H1 (cell line): ENCODE measurements at regions not wholly inside any gene's neighbourhood (a gene's known extent, or its start where the extent isn't known, plus 50 kb on each side); places are given as distances from the start of the nearest gene placed in this dataset.

Experiments used
- CTCF ChIA-PET: fragments of 300-600 bp; sonication (Branson Sonifier 250); formaldehyde crosslinking; loops from one replicate; lab custom pipeline; 2021; ENCODE audit not compliant: partially characterized antibody; lab: Charles Lee
- POLR2A ChIA-PET: fragments of 300-600 bp; sonication (Branson Sonifier 250); formaldehyde crosslinking; loops from one replicate; lab custom pipeline; 2021; ENCODE audit warnings: inconsistent platforms; ENCODE audit not compliant: partially characterized antibody; lab: Charles Lee
- DNase-seq, 2 experiments: peaks; one replicate each; pipeline versions ENCODE4 v3.0.0 to v3.0.0-alpha.2; 2010 to 2022; ENCODE audit warnings: low spot score in 2 of 2, low read depth in 1 of 2, mixed read lengths in 1 of 2
- FAIRE-seq: peaks from 2 replicates; lab custom pipeline; 2011; peaks lifted over from hg19 to GRCh38; lab: Jason Lieb, UNC
- H2AFZ ChIP-seq: 2 replicates; pipeline ENCODE4 v1.8.1; 2012; ENCODE audit warnings: low read length, inconsistent platforms
- H2AK5ac ChIP-seq: 2 replicates; pipeline ENCODE4 v1.6.1; 2013; ENCODE audit warnings: low read depth, low read length
- H2BK120ac ChIP-seq: replicated peaks from 2 replicates; pipeline ENCODE3; 2013; ENCODE audit warnings: low read depth, low read length, inconsistent platforms
- H2BK12ac ChIP-seq: 2 replicates; pipeline ENCODE4 v1.6.1; 2013; ENCODE audit warnings: low read depth, low read length
- H2BK15ac ChIP-seq: 2 replicates; pipeline ENCODE4 v1.6.1; 2013; ENCODE audit warnings: low read length
- H2BK20ac ChIP-seq: 2 replicates; pipeline ENCODE4 v1.6.1; 2013; ENCODE audit warnings: low read length
- H2BK5ac ChIP-seq: 2 replicates; pipeline ENCODE4 v1.6.1; 2013; ENCODE audit warnings: low read depth, low read length
- H3K14ac ChIP-seq: 2 replicates; pipeline ENCODE4 v1.6.1; 2013; ENCODE audit warnings: inconsistent platforms; ENCODE audit not compliant: insufficient read length
- H3K18ac ChIP-seq: 2 replicates; pipeline ENCODE4 v1.6.1; 2013; ENCODE audit warnings: low read length; ENCODE audit errors: extremely low read depth
- H3K23ac ChIP-seq: 2 replicates; pipeline ENCODE4 v1.6.1; 2013; ENCODE audit warnings: inconsistent platforms; ENCODE audit not compliant: insufficient read length
- H3K23me2 ChIP-seq: 2 replicates; pipeline ENCODE4 v1.6.1; 2013; ENCODE audit warnings: low read depth, low read length
- H3K27ac ChIP-seq: 2 replicates; pipeline ENCODE4 v1.6.1; 2011; ENCODE audit warnings: low read depth, low read length, inconsistent platforms
- H3K27me3 ChIP-seq, 4 experiments: replicated peaks in 1 of 4; 1 replicate in 1 of 4; 2 replicates in 3 of 4; pipeline versions ENCODE4 v1.6.1 to v1.8.1; 2011 to 2013; ENCODE audit warnings: low read length in 3 of 4, mild to moderate bottlenecking in 3 of 4, inconsistent platforms in 2 of 4, mixed read lengths in 2 of 4, moderate library complexity in 1 of 4; ENCODE audit not compliant: control insufficient read depth in 3 of 4, insufficient read depth in 3 of 4; ENCODE audit errors: extremely low read depth in 1 of 4
- H3K36me3 ChIP-seq, 4 experiments: 2 replicates each; pipeline versions ENCODE4 v1.6.1 to v1.8.1; 2011 to 2013; ENCODE audit warnings: mild to moderate bottlenecking in 4 of 4, low read length in 3 of 4, moderate library complexity in 2 of 4, control low read depth in 1 of 4, inconsistent platforms in 1 of 4; ENCODE audit not compliant: insufficient read depth in 4 of 4, control insufficient read depth in 2 of 4
- H3K4ac ChIP-seq: replicated peaks from 2 replicates; pipeline ENCODE3; 2013; ENCODE audit warnings: low read length, low read depth, mixed read lengths, inconsistent platforms; ENCODE audit not compliant: insufficient read length
- H3K4me1 ChIP-seq, 4 experiments: replicated peaks in 1 of 4; 1 replicate in 1 of 4; 2 replicates in 3 of 4; pipeline versions ENCODE4 v1.6.1 to v1.8.1; 2011 to 2013; ENCODE audit warnings: low read length in 3 of 4, inconsistent platforms in 2 of 4, mixed read lengths in 1 of 4; ENCODE audit not compliant: insufficient read depth in 4 of 4, control insufficient read depth in 3 of 4
- H3K4me2 ChIP-seq, 2 experiments: 2 replicates each; pipeline versions ENCODE4 v1.6.1 to v1.8.1; 2011 to 2013; ENCODE audit warnings: low read depth in 2 of 2, low read length in 2 of 2, control low read depth in 1 of 2, inconsistent platforms in 1 of 2, mild to moderate bottlenecking in 1 of 2; ENCODE audit not compliant: insufficient read depth in 1 of 2
- H3K4me3 ChIP-seq, 4 experiments: fragments of 200-600, 300-600 bp in 1 of 4; sonication (generic), shearing (Covaris generic), sonication (Bioruptor Twin) in 1 of 4; 2 replicates each; pipeline versions ENCODE4 v1.5.1 to v1.8.1; 2011 to 2016; ENCODE audit warnings: low read length in 4 of 4, low read depth in 3 of 4, control low read depth in 2 of 4, inconsistent platforms in 2 of 4, mild to moderate bottlenecking in 2 of 4, mixed read lengths in 1 of 4, moderate library complexity in 1 of 4; ENCODE audit not compliant: insufficient read depth in 2 of 4; ENCODE audit errors: extremely low read depth in 1 of 4
- H3K56ac ChIP-seq: replicated peaks from 2 replicates; pipeline ENCODE3; 2013; ENCODE audit warnings: low read depth, mild to moderate bottlenecking, mixed read lengths, low read length, inconsistent platforms; ENCODE audit not compliant: insufficient read length
- H3K79me1 ChIP-seq: 2 replicates; pipeline ENCODE4 v1.6.1; 2013; ENCODE audit warnings: low read depth, low read length, control low read depth
- H3K79me2 ChIP-seq, 2 experiments: 2 replicates each; pipeline versions ENCODE4 v1.6.1 to v1.8.1; 2012 to 2013; ENCODE audit warnings: low read length in 2 of 2, mild to moderate bottlenecking in 2 of 2, inconsistent platforms in 1 of 2; ENCODE audit not compliant: insufficient read depth in 2 of 2, control insufficient read depth in 1 of 2
- H3K9ac ChIP-seq, 4 experiments: replicated peaks in 1 of 4; 1 replicate in 1 of 4; 2 replicates in 3 of 4; pipeline versions ENCODE4 v1.6.1 to v1.8.1; 2011 to 2013; ENCODE audit warnings: low read depth in 3 of 4, low read length in 3 of 4, control low read depth in 2 of 4, mild to moderate bottlenecking in 2 of 4, moderate library complexity in 2 of 4, inconsistent platforms in 1 of 4; ENCODE audit errors: extremely low read depth in 1 of 4
- H3K9me3 ChIP-seq, 2 experiments: 2 replicates each; pipeline versions ENCODE4 v1.6.1 to v1.8.1; 2012 to 2013; ENCODE audit warnings: mild to moderate bottlenecking in 2 of 2, moderate library complexity in 2 of 2, control low read depth in 1 of 2, inconsistent platforms in 1 of 2, low read depth in 1 of 2, low read length in 1 of 2, mixed read lengths in 1 of 2; ENCODE audit not compliant: insufficient read depth in 2 of 2
- H4K20me1 ChIP-seq, 2 experiments: replicated peaks in 1 of 2; 2 replicates each; pipeline versions ENCODE3 to v1.8.1; 2011 to 2013; ENCODE audit warnings: inconsistent platforms in 2 of 2, low read length in 2 of 2, mild to moderate bottlenecking in 1 of 2; ENCODE audit not compliant: insufficient read depth in 2 of 2, control insufficient read depth in 1 of 2
- H4K5ac ChIP-seq: 2 replicates; pipeline ENCODE4 v1.6.1; 2013; ENCODE audit warnings: low read length, low read depth, mixed read lengths, inconsistent platforms; ENCODE audit not compliant: insufficient read length
- H4K8ac ChIP-seq: 2 replicates; pipeline ENCODE4 v1.8.0; 2013; ENCODE audit warnings: mild to moderate bottlenecking, moderate library complexity, low read length, inconsistent platforms; ENCODE audit not compliant: insufficient read depth; ENCODE audit errors: extremely low read depth
- H4K91ac ChIP-seq: replicated peaks from 2 replicates; pipeline ENCODE3; 2013; ENCODE audit warnings: low read length, mixed read lengths, inconsistent platforms; ENCODE audit not compliant: insufficient read length
- BCL11A ChIP-seq, 2 experiments: IDR thresholded peaks; one replicate each; pipeline ENCODE4 v1.6.1; 2011; ENCODE audit warnings: low read depth in 2 of 2, low read length in 2 of 2, mild to moderate bottlenecking in 2 of 2
- CHD1 ChIP-seq: IDR thresholded peaks from 2 replicates; pipeline ENCODE4 v1.6.1; 2012; ENCODE audit warnings: low read depth, low read length, improper control_type of control experiment
- CTBP2 ChIP-seq: IDR thresholded peaks from 2 replicates; pipeline ENCODE4 v1.7.0; 2011; ENCODE audit warnings: borderline replicate concordance, mild to moderate bottlenecking, moderate library complexity, mixed read lengths, low read length; ENCODE audit not compliant: insufficient read depth, insufficient read length
- EGR1 ChIP-seq: IDR thresholded peaks from 2 replicates; pipeline ENCODE4 v1.6.1; 2011; ENCODE audit warnings: low read depth, low read length, borderline replicate concordance
- KDM4A ChIP-seq: IDR thresholded peaks from one replicate; pipeline ENCODE4 v1.7.1; 2012; ENCODE audit warnings: low read depth, mild to moderate bottlenecking, moderate library complexity, low read length, inconsistent platforms; ENCODE audit not compliant: severe bottlenecking
- KDM5A ChIP-seq: fragments of 200-600 bp; IDR thresholded peaks from 2 replicates; pipeline ENCODE4 v1.7.1; 2012; ENCODE audit warnings: mild to moderate bottlenecking, low read length, inconsistent platforms, mixed read lengths
- PHF8 ChIP-seq: fragments of 200-600 bp; sonication (generic); conservative IDR thresholded peaks from 2 replicates; pipeline ENCODE4 v1.7.1; 2012; ENCODE audit warnings: low read depth, mild to moderate bottlenecking, inconsistent platforms, low read length, moderate library complexity
- POLR2A ChIP-seq, 2 experiments: IDR thresholded peaks; 1 replicate in 1 of 2; 2 replicates in 1 of 2; pipeline ENCODE4 v1.6.1; 2011; ENCODE audit warnings: low read depth in 2 of 2, low read length in 2 of 2, mild to moderate bottlenecking in 2 of 2; ENCODE audit errors: control extremely low read depth in 1 of 2
- SP4 ChIP-seq: IDR thresholded peaks from 2 replicates; pipeline ENCODE4 v1.6.1; 2012; ENCODE audit warnings: low read length, inconsistent platforms
- TBP ChIP-seq: IDR thresholded peaks from 2 replicates; pipeline ENCODE4 v1.6.1; 2011; ENCODE audit warnings: low read depth, low read length, improper control_type of control experiment
- ZNF274 ChIP-seq: IDR thresholded peaks from 2 replicates; pipeline ENCODE4 v1.7.0; 2012; ENCODE audit warnings: low read length, borderline replicate concordance; ENCODE audit errors: extremely low read depth
- WGBS, 2 experiments: shearing (Covaris generic) in 1 of 2; methylation state at CpG; one replicate each; pipeline versions ENCODE4 v1.1.6 to v1.1.7; 2013 to 2015; ENCODE audit warnings: low lambda C conversion rate in 2 of 2, mixed read lengths in 2 of 2, inconsistent platforms in 1 of 2, low coverage in 1 of 2, missing lambda C conversion rate in 1 of 2; ENCODE audit not compliant: insufficient replicate concordance in 2 of 2, insufficient coverage in 1 of 2, insufficient read length in 1 of 2; ENCODE audit errors: extremely low coverage in 1 of 2, missing lambda C conversion rate in 1 of 2; 5-methylcytosine and 5-hydroxymethylcytosine counted together
- TF ChIP-seq, protein P1 (sequence below): IDR thresholded peaks from 2 replicates; pipeline ENCODE4 v1.6.1; 2012; ENCODE audit warnings: inconsistent platforms
- TF ChIP-seq, protein P2 (sequence below): IDR thresholded peaks from 2 replicates; pipeline ENCODE4 v1.6.1; 2011; ENCODE audit warnings: low read length, improper control_type of control experiment

DNA sequence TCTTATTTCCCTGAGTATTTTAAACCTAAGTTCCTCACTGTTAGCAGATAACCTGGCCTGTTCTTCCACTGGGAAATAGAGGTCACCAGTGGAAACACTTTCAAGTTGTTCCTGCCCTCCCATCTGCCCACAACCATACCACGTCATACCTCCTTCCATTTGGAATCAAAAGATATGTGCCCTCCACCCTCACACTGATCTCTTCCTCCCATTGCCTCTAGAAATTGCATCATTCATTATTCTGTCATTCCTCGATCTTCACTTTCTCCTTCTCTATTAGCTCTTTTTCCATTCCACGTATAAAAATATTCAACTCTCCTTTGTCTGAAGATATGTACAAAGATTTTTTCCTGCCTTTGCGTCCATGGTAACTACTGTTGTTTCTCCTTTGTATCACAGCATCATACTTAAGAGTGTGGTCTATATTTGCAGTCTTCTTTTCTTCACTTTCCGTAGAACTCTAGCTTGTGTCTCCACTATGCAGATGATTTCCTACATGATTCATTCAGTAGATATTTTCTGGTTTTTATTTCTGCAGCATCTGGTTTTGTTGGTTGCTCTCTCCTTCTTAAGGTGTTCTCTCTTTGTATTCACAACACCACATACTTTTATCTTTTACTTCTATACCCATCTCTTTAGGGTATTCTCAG, 312.3 kb downstream of the REEP3 start:
- H3K27ac ChIP-seq = no peak overlapping the region
- H3K23ac ChIP-seq = no peak overlapping the region
- no peaks in the 10 kb centered on the region for H3K9me3 ChIP-seq
- H3K4me2 ChIP-seq = no peak overlapping the region
- H3K4ac ChIP-seq = no peak overlapping the region
- H2AK5ac ChIP-seq = no peak overlapping the region
- no peak overlapping the region for H2BK20ac ChIP-seq
- H3K56ac ChIP-seq = no peak overlapping the region
- no peak overlapping the region for H3K9ac ChIP-seq
- DNase-seq (no peak), FAIRE-seq (no peak)
- H3K18ac ChIP-seq = no peak overlapping the region
- no peak overlapping the region for H2BK5ac ChIP-seq
- H4K8ac ChIP-seq = no peak overlapping the region
- no peak overlapping the region for H4K5ac ChIP-seq
- POLR2A ChIA-PET = no interaction called here
- no peak overlapping the region for H3K4me3 ChIP-seq
- H3K79me2 ChIP-seq = no peaks in the 10 kb centered on the region
- no peaks in the 10 kb centered on the region for H3K79me1 ChIP-seq
- no peaks in the 10 kb centered on the region for H4K20me1 ChIP-seq
- no peaks in the 10 kb centered on the region for H3K23me2 ChIP-seq
- H3K36me3 ChIP-seq = no peaks in the 10 kb centered on the region
- H3K27me3 ChIP-seq = no peaks in the 10 kb centered on the region
- no peak overlapping the region for H2BK12ac ChIP-seq
- no peak overlapping the region for H2BK120ac ChIP-seq
- no peak overlapping the region for H2AFZ ChIP-seq
- 65% methylated on average over 5 of the region's 5 CpGs; no CpG with 5 or more reads in 1 of the 2 experiments for WGBS, 2 experiments
- no peak overlapping the region for H2BK15ac ChIP-seq
- H3K4me1 ChIP-seq = peaks cover 0 to 7% (median 2%) of the 10 kb centered on the region in 4 experiments; a peak in 5 of 7 replicates
- no peak overlapping the region for H4K91ac ChIP-seq
- CTCF ChIA-PET = interaction anchor here (0.9 to 1.3 kb wide), 3 partner anchors 14 to 33 kb away, joined by 4 to 6 read pairs (median 4); no protein-coding TSS in a partner anchor
- no peak overlapping the region for H3K14ac ChIP-seq
- TF ChIP-seq, protein P1, sequence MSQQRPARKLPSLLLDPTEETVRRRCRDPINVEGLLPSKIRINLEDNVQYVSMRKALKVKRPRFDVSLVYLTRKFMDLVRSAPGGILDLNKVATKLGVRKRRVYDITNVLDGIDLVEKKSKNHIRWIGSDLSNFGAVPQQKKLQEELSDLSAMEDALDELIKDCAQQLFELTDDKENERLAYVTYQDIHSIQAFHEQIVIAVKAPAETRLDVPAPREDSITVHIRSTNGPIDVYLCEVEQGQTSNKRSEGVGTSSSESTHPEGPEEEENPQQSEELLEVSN = no peak
- TF ChIP-seq EGR1 (no peak), SP4 (no peak), PHF8 (no peak), BCL11A (IDR thresholded peaks at IDR 0.05; ENCODE audit: low read depth in 2 of 2, low read length in 2 of 2) (no peak), KDM5A (no peak), ZNF274 (no peak), CTBP2 (no peak), POLR2A (IDR thresholded peaks at IDR 0.05; ENCODE audit: control extremely low read depth in 1 of 2, low read depth in 2 of 2, low read length in 2 of 2) (no peak), TBP (no peak), KDM4A (no peak), CHD1 (no peak)
- TF ChIP-seq, protein P2, sequence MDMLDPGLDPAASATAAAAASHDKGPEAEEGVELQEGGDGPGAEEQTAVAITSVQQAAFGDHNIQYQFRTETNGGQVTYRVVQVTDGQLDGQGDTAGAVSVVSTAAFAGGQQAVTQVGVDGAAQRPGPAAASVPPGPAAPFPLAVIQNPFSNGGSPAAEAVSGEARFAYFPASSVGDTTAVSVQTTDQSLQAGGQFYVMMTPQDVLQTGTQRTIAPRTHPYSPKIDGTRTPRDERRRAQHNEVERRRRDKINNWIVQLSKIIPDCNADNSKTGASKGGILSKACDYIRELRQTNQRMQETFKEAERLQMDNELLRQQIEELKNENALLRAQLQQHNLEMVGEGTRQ = no peak
